ENCODE measurements at regions not wholly inside any gene's neighbourhood (a gene's known extent, or its start where the extent isn't known, plus 50 kb on each side); places are given as distances from the start of the nearest gene placed in this dataset.

GRCh38 chr5:6806668-6807067 lies 93.4 kb downstream of the TENT4A start:
- no peak for DNase-seq

GRCh38 chr5:6808462-6808861 lies 95.2 kb downstream of the TENT4A start:
- no peak for DNase-seq

- no peak for DNase-seq
These were observed 97.6 kb downstream of the TENT4A start for GRCh38 chr5:6810641-6811405.

GRCh38 chr5:6812091-6812490 lies 98.9 kb downstream of the TENT4A start:
- DNase-seq = no peak

- no peak for DNase-seq
These were observed 99.8 kb downstream of the TENT4A start for GRCh38 chr5:6812800-6813731.

- DNase-seq = no peak
These were observed 101.6 kb downstream of the TENT4A start for GRCh38 chr5:6814816-6815215.

- DNase-seq = no peak
These were observed 105.6 kb downstream of the TENT4A start for GRCh38 chr5:6818594-6819511.

- no peak for DNase-seq
These were observed 106.3 kb downstream of the TENT4A start for GRCh38 chr5:6819521-6819920.

- peak; percentile 41 for DNase-seq
These were observed 107.7 kb downstream of the TENT4A start for GRCh38 chr5:6820851-6821479.

- DNase-seq = no peak
These were observed 108.8 kb downstream of the TENT4A start for GRCh38 chr5:6822068-6822467.

- no peak for DNase-seq
These were observed 109.5 kb downstream of the TENT4A start for GRCh38 chr5:6822556-6823343.

GRCh38 chr5:6823996-6824395 lies 110.8 kb downstream of the TENT4A start:
- DNase-seq = no peak

GRCh38 chr5:6825678-6826244 lies 112.5 kb downstream of the TENT4A start:
- no peak for DNase-seq

- no peak for DNase-seq
These were observed 113.5 kb downstream of the TENT4A start for GRCh38 chr5:6826756-6827155.

GRCh38 chr5:6827526-6828219 lies 114.4 kb downstream of the TENT4A start:
- DNase-seq = peak; percentile 71

- DNase-seq = peak; percentile 49
These were observed 116.0 kb downstream of the TENT4A start for GRCh38 chr5:6829150-6829784.

- DNase-seq = no peak
These were observed 117.5 kb downstream of the TENT4A start for GRCh38 chr5:6830643-6831239.

GRCh38 chr5:6831678-6832671 lies 118.7 kb downstream of the TENT4A start:
- no peak for DNase-seq
